Fibroblast of lung (primary cell): ENCODE measurements at regions not wholly inside any gene's neighbourhood (a gene's known extent, or its start where the extent isn't known, plus 50 kb on each side); places are given as distances from the start of the nearest gene placed in this dataset.

Experiments used
- DNase-seq, 2 donors: peaks; one replicate each; pipeline versions ENCODE4 v3.0.0 to v3.0.0-alpha.2; 2010; ENCODE audit warnings: low read depth in 2 of 2
- H2AFZ ChIP-seq: 2 replicates; pipeline ENCODE4 v1.5.1; 2012; ENCODE audit warnings: low read length, control low read depth, inconsistent platforms
- H3K27ac ChIP-seq: 2 replicates; pipeline ENCODE4 v1.5.1; 2011; ENCODE audit warnings: low read length, control low read depth; ENCODE audit not compliant: insufficient read depth
- H3K27me3 ChIP-seq: 2 replicates; pipeline ENCODE4 v1.5.1; 2011; ENCODE audit warnings: mild to moderate bottlenecking, low read length; ENCODE audit not compliant: control insufficient read depth, insufficient read depth
- H3K36me3 ChIP-seq: 2 replicates; pipeline ENCODE4 v1.5.1; 2011; ENCODE audit warnings: low read length; ENCODE audit not compliant: control insufficient read depth, insufficient read depth
- H3K4me1 ChIP-seq: 2 replicates; pipeline ENCODE4 v1.5.1; 2011; ENCODE audit warnings: low read length; ENCODE audit not compliant: control insufficient read depth, insufficient read depth; ENCODE audit errors: extremely low read depth
- H3K4me2 ChIP-seq: 2 replicates; pipeline ENCODE4 v1.5.1; 2011; ENCODE audit warnings: low read length, control low read depth; ENCODE audit not compliant: insufficient read depth; ENCODE audit errors: extremely low read depth
- H3K4me3 ChIP-seq, 4 experiments: fragments of 200-600 bp in 1 of 4; sonication (generic) in 1 of 4; replicated peaks in 1 of 4; 2 replicates each; pipeline ENCODE4 v1.5.1; 2011 to 2016; ENCODE audit warnings: low read length in 4 of 4, low read depth in 3 of 4, mild to moderate bottlenecking in 3 of 4, control low read depth in 2 of 4, inconsistent platforms in 1 of 4, mixed read lengths in 1 of 4; ENCODE audit not compliant: insufficient read depth in 1 of 4; ENCODE audit errors: control extremely low read depth in 1 of 4
- H3K79me2 ChIP-seq: 2 replicates; pipeline ENCODE4 v1.5.1; 2012; ENCODE audit warnings: mild to moderate bottlenecking, low read length, inconsistent platforms; ENCODE audit not compliant: control insufficient read depth, insufficient read depth
- H3K9ac ChIP-seq: 2 replicates; pipeline ENCODE4 v1.5.1; 2011; ENCODE audit warnings: mild to moderate bottlenecking, low read length, control low read depth; ENCODE audit not compliant: insufficient read depth
- H3K9me3 ChIP-seq: 2 replicates; pipeline ENCODE4 v1.5.1; 2012; ENCODE audit warnings: low read depth, low read length; ENCODE audit not compliant: control insufficient read depth, insufficient read depth
- H4K20me1 ChIP-seq: 2 replicates; pipeline ENCODE4 v1.5.1; 2011; ENCODE audit warnings: low read length; ENCODE audit not compliant: control insufficient read depth, insufficient read depth; ENCODE audit errors: extremely low read depth
- CTCF ChIP-seq, 2 donors: IDR thresholded peaks in 1 of 2; conservative IDR thresholded peaks in 1 of 2; 1 replicate in 1 of 2; 2 replicates in 1 of 2; pipeline ENCODE4 v1.5.1; 2011 to 2012; ENCODE audit warnings: low read length in 2 of 2, control low read depth in 1 of 2, inconsistent platforms in 1 of 2, low read depth in 1 of 2, mild to moderate bottlenecking in 1 of 2
- EZH2 ChIP-seq: IDR thresholded peaks from 2 replicates; pipeline ENCODE4 v1.5.1; 2012; ENCODE audit warnings: low read length, control low read depth, mild to moderate bottlenecking; ENCODE audit errors: missing control alignments

- Histone ChIP-seq H4K20me1 (no peaks in the 10 kb centered on the region), H3K27ac (no peak overlapping the region), H3K4me2 (no peak overlapping the region), H3K9ac (no peak overlapping the region), H3K9me3 (no peaks in the 10 kb centered on the region), H3K79me2 (no peaks in the 10 kb centered on the region), H3K36me3 (no peaks in the 10 kb centered on the region), H3K27me3 (no peaks in the 10 kb centered on the region), H3K4me1 (peaks cover 3% of the 10 kb centered on the region), H2AFZ (no peak overlapping the region), H3K4me3 (no peak overlapping the region)
- no peak for TF ChIP-seq CTCF (conservative IDR thresholded peaks at IDR 0.05 in 1 of 2, IDR thresholded peaks at IDR 0.05 in 1 of 2; ENCODE audit: low read depth in 1 of 2, low read length in 2 of 2)
- no peak for TF ChIP-seq EZH2
- DNase-seq = no peak
Observed at GRCh38 chr7:17687361-17687760, 252.9 kb downstream of the SNX13 start.

- Histone ChIP-seq H3K27ac (no peak overlapping the region), H3K4me3 (no peak overlapping the region), H3K79me2 (no peaks in the 10 kb centered on the region), H3K27me3 (no peaks in the 10 kb centered on the region), H3K4me2 (no peak overlapping the region), H3K36me3 (no peaks in the 10 kb centered on the region), H3K4me1 (peaks cover 3% of the 10 kb centered on the region), H4K20me1 (no peaks in the 10 kb centered on the region), H2AFZ (no peak overlapping the region), H3K9me3 (no peaks in the 10 kb centered on the region), H3K9ac (no peak overlapping the region)
- DNase-seq = no peak
- TF ChIP-seq CTCF (conservative IDR thresholded peaks at IDR 0.05 in 1 of 2, IDR thresholded peaks at IDR 0.05 in 1 of 2; ENCODE audit: low read depth in 1 of 2, low read length in 2 of 2) (no peak), EZH2 (no peak)
Observed at GRCh38 chr7:17689361-17689902, 250.9 kb downstream of the SNX13 start.

- H4K20me1 ChIP-seq = no peaks in the 10 kb centered on the region
- no peak overlapping the region for H3K27ac ChIP-seq
- peak; percentile 95 to 99 for DNase-seq
Observed at GRCh38 chr7:17690030-17690429, 250.3 kb downstream of the SNX13 start.

More at GRCh38 chr7:17690030-17690429, 250.3 kb downstream of the SNX13 start:
- H3K9ac ChIP-seq = no peak overlapping the region
- TF ChIP-seq EZH2 = no peak
- no peak for TF ChIP-seq CTCF (conservative IDR thresholded peaks at IDR 0.05 in 1 of 2, IDR thresholded peaks at IDR 0.05 in 1 of 2; ENCODE audit: low read depth in 1 of 2, low read length in 2 of 2)
- no peaks in the 10 kb centered on the region for H3K27me3 ChIP-seq
- no peaks in the 10 kb centered on the region for H3K79me2 ChIP-seq
- H2AFZ ChIP-seq = no peak overlapping the region
- H3K36me3 ChIP-seq = no peaks in the 10 kb centered on the region
- peaks cover 3% of the 10 kb centered on the region for H3K4me1 ChIP-seq
- H3K9me3 ChIP-seq = no peaks in the 10 kb centered on the region
- no peak overlapping the region for H3K4me3 ChIP-seq
- no peak overlapping the region for H3K4me2 ChIP-seq
